ENCODE measurements at regions not wholly inside any gene's neighbourhood (a gene's known extent, or its start where the extent isn't known, plus 50 kb on each side); places are given as distances from the start of the nearest gene placed in this dataset.

DNA sequence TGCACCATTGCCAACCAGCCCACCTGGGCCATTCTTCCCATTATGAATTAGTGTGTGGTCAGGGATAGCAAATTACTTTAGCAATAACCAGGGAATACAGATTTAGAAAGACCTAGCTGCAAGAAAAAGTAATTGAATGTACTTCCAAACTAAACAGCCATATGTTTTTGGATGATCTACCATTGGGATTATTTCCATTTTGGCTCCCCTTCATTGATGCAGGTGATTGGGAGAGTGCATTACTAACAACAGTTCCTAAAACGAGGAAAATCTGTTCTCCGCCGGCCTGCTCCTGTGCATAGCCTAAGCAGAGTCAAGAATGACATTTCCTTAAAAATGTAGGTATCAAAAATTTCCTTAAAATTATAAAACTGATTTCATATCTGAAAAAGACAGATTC, 58.5 kb downstream of the MAIP1 start:
- no peak overlapping the region for H3K4me3 ChIP-seq (ENCODE audit: low read depth, low read length)
- TF ChIP-seq, protein P1, sequence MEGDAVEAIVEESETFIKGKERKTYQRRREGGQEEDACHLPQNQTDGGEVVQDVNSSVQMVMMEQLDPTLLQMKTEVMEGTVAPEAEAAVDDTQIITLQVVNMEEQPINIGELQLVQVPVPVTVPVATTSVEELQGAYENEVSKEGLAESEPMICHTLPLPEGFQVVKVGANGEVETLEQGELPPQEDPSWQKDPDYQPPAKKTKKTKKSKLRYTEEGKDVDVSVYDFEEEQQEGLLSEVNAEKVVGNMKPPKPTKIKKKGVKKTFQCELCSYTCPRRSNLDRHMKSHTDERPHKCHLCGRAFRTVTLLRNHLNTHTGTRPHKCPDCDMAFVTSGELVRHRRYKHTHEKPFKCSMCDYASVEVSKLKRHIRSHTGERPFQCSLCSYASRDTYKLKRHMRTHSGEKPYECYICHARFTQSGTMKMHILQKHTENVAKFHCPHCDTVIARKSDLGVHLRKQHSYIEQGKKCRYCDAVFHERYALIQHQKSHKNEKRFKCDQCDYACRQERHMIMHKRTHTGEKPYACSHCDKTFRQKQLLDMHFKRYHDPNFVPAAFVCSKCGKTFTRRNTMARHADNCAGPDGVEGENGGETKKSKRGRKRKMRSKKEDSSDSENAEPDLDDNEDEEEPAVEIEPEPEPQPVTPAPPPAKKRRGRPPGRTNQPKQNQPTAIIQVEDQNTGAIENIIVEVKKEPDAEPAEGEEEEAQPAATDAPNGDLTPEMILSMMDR (IDR thresholded peaks at IDR 0.05; ENCODE audit: low read depth, low read length) = no peak

DNA sequence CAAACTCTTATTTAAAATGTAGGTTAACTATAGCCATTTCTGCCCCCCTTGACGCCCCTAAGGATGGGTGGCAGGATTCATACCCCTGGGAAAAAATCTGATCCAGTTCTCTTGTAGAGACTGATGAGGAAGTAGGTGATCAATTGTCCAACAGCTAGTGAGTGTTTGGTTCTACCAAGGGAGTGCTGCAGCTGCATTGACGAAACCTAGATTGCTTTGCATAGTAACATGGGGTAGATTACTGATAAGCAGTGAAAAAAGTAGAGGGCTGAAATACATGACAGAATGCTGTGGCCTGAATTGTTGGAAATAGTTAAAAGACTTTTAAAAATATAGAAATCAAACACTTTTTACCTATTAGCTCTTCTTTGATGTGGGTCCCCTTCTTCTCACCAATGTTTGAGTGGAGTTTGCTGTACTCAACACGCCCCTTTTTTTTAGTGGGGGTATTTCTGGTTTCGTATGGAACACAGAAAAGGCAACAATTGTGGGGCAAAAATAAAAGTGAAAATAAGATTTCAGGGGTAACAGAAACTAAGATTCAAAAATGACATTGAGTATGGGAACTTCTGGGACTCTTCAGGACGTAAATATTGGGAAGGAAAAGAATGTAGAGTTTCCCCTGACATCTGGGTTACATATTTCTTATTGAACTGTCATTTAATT, 66.2 kb downstream of the MAIP1 start:
- TF ChIP-seq, protein P1 (IDR thresholded peaks at IDR 0.05; ENCODE audit: low read depth, low read length) = no peak

DNA sequence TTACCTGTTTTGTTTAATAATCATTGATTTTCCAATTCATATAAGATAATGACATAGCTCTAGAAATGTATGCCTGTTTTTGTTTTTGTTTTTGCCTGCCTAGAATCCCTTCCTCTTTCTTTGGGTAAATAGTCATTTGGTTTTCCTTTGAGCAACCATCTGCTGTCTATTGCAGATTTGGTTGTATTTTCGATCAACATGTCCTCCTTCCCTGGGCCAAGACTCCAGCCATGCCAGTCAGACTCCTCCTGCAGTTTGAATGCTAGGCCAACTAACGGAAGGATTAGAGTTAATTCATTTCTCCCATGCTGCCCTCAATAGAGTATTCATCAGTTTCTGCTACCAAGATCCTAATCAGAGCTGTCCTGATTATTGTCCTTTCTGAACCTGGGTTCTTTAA, 67.1 kb downstream of the MAIP1 start:
- no peak overlapping the region for H3K4me3 ChIP-seq (ENCODE audit: low read depth, low read length)
- TF ChIP-seq, protein P1 (IDR thresholded peaks at IDR 0.05; ENCODE audit: low read depth, low read length) = no peak

More for the DNA sequence above, 66.2 kb downstream of the MAIP1 start:
- H3K4me3 ChIP-seq (ENCODE audit: low read depth, low read length) = no peak overlapping the region

DNA sequence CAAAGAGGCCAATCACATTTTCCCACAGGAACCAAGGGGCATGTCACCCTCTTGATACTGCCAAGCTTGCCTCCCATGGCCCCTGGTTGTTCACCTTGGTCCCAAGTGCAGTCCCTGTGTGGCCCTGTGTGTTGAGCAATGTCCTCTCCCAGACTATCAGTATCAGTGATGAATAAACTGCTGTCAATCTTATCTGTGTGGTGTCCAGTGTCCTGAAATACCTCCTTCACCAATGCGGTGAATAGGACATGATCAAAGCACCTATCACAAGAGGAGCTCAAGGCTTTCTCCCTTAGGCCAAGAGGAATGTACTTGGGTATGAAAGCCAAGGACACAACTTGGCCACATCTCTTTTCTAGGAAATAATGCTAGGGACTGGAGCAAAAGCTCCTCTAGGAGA, 68.2 kb downstream of the MAIP1 start:
- TF ChIP-seq, protein P1 (IDR thresholded peaks at IDR 0.05; ENCODE audit: low read depth, low read length) = no peak
- no peak overlapping the region for H3K4me3 ChIP-seq (ENCODE audit: low read depth, low read length)

DNA sequence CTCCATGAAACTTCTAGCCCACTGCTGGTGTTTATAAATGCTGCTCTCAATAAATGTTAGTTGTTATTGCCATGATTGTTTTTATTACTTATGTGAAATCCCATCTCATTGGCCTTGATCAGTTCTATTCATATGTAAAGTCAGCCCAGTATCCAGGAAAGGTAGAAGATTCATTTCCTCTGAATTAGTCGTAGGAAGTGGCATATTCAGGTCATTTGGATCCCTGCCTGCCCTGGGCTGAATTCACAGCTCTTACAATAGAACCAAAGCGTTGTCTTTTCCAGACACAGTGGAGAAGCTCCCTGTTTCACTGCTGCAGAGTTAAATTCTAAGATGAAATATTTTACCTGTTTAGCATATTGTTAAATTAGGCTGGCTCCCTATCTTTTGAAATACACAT, 70.3 kb downstream of the MAIP1 start:
- TF ChIP-seq, protein P1 (IDR thresholded peaks at IDR 0.05; ENCODE audit: low read depth, low read length) = no peak
- no peak overlapping the region for H3K4me3 ChIP-seq (ENCODE audit: low read depth, low read length)

DNA sequence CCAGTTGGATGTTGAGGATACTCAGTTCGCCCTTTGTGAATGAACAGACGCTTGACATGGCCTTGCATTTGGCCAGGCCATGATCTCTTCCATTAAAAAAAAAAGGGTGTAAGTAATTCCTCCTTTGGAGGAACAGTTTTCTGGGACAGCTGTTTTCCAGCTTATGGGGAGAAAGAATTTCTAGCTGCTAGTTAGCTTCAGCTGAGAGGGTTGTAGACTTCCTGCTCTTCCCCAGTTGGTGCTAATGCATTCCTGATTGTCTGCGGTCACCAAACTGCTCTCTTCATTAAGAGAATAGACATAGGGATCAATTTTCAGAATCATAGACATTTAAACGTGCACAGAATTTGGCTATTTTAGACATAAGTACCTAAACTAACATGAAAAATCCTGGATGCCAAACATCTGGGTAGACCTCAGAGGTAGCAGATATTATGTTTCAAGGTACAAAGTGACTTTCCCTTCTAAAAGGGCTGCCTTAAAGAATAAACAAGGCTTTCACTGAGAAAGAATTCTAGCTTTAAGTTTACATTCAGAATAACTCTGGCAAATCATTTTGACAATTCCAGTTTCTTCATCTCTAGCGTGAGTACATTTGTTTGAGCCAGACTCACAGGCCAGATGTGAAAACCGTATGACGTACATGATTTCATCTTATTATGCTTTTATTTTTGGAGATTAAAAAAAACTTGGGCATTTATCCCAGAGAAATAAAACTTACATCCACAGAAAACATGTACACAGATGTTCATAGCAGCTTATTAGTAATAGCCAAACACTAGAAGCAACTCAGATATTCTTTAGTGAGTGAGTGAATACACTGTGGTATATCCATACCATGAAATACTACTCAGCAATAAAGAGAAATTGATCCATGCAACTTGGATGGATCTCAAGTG, 71.2 kb downstream of the MAIP1 start:
- H3K4me3 ChIP-seq (ENCODE audit: low read depth, low read length) = no peak overlapping the region
- TF ChIP-seq, protein P1 (IDR thresholded peaks at IDR 0.05; ENCODE audit: low read depth, low read length) = no peak

DNA sequence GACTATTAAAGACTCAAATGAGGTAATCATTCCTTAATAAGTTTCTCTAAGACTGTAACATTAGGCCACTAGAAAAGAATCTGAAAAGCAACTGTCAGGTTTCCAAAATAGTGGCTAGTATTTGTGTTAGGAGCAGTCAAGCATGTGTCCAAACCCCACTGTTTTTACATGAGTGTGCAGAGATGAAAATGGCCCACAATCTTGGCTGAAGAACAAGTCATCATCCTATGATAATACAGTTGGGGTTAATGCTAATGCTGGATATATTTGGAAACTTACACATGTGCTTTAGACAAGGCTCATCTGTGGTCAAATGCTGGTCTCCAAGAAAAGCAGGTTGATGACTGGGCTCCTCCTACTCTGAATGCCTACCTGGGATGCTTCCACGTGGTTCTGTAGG, 73.6 kb downstream of the MAIP1 start:
- TF ChIP-seq, protein P1 (IDR thresholded peaks at IDR 0.05; ENCODE audit: low read depth, low read length) = no peak
- H3K4me3 ChIP-seq (ENCODE audit: low read depth, low read length) = no peak overlapping the region
